GM12873 (cell line): ENCODE measurements at regions not wholly inside any gene's neighbourhood (a gene's known extent, or its start where the extent isn't known, plus 50 kb on each side); places are given as distances from the start of the nearest gene placed in this dataset.

Experiments
- CTCF ChIP-seq: IDR thresholded peaks from 2 replicates; pipeline ENCODE4 v1.5.1; 2012; ENCODE audit warnings: low read depth, mild to moderate bottlenecking, moderate library complexity, low read length, control low read depth; ENCODE audit not compliant: insufficient read depth; ENCODE audit errors: missing control alignments

DNA sequence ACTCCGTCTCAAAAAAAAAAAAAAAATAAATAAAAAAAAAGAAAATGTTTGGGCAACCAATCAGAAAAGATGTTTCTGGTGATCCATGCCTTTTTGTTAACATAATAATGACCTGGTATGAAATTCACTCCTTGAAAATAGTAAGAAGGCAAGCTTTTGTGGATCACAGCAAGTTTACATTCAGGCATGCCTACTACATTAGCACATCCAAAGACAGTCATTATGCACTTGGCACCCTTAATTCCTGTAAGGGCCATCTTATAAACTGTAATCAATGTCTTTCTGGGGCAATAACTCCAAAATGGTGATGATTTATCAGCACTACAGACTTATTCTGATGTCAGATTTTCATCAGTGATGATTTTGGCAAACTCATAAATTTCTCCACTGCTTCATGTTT lies 1871.6 kb upstream of the AGA start:
- TF ChIP-seq CTCF = no peak

GRCh38 chr4:179325181-179325580 lies 1882.9 kb upstream of the AGA start:
- no peak for TF ChIP-seq CTCF

DNA sequence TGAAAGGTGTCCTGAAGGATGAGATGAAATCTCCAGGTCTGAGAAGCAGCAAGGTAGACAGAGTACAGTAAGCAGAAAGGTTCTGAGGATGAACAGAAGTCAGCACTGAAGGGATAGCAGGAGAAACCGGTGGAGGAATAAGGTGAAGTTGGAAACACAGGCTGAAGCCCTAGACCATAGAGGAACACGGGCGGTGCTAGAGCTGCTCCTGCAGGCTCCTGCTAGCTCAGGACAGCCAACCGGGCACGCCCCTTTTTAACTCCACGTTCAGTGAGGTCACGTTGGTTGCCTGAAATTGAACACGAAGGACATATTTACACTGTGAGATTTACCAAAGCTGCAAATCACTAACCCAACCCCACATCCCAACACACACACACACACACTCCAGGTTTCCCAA lies 1886.4 kb upstream of the AGA start:
- no peak for TF ChIP-seq CTCF

DNA sequence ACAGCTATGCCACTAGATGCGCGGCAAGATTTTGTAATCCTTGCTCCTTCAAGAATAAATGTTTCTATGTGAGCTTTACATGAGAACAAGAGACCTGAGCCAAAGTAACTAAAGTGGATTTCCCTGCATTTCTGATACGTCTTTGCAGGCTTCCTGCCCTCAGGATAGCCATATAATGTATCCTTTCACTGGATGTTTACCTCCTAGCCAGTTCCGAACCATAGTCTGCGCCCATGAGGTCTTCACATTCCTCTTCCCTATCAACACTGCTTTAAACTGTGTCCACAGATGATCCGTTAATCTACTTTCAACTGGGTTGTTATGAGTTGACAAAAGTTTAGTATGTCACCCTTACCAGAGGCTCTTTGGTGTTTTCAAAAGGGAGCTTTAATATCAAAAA lies 1889.1 kb upstream of the AGA start:
- TF ChIP-seq CTCF = no peak

DNA sequence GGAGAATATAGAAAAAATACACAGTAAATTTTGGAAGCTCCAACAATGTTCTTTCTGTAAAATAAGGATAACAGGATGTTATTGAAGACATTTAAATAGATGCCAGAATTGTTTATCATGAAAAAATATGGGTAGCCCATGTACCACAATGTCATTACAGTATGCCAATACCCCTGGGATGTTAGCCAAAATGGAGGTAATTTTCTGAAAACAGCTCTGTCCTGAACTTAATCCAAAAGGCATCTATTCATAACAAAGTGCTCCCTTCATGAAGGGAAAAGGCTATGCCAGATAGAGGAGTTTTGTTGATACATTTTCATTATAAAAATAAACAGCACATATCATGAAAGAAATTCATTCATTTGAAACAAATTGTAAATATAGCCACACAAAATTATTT lies 1902.6 kb upstream of the AGA start:
- no peak for TF ChIP-seq CTCF

GRCh38 chr4:179352221-179352620 lies 1910.0 kb upstream of the AGA start:
- TF ChIP-seq CTCF = no peak

- no peak for TF ChIP-seq CTCF
Measured at GRCh38 chr4:179353786-179354185, 1911.5 kb upstream of the AGA start.

- TF ChIP-seq CTCF = no peak
Measured at GRCh38 chr4:179361978-179362486, 1919.8 kb upstream of the AGA start.
